Stomach (tissue), 8 donors: ENCODE measurements at regions not wholly inside any gene's neighbourhood (a gene's known extent, or its start where the extent isn't known, plus 50 kb on each side); places are given as distances from the start of the nearest gene placed in this dataset.
A peak's percentile ranks its signal among the peaks of the same experiment; 100 is the strongest.

Experiments
- DNase-seq, 2 donors: peaks; one replicate each; pipeline versions ENCODE4 v3.0.0 to v3.0.0-alpha.2; 2013 to 2019
- H3K27ac ChIP-seq, 5 donors: fragments of 200-600 bp in 4 of 5; sonication (generic) in 4 of 5; one replicate each; pipeline ENCODE4 v1.5.1; 2013 to 2019; ENCODE audit warnings: mild to moderate bottlenecking in 1 of 5, moderate library complexity in 1 of 5
- H3K27me3 ChIP-seq, 3 donors: fragments of 200-600 bp; sonication (generic); one replicate each; pipeline ENCODE4 v1.5.1; 2017 to 2019; ENCODE audit warnings: mixed run types in 1 of 3
- H3K36me3 ChIP-seq, 4 donors: fragments of 200-600 bp; sonication (generic); 1 replicate in 3 of 4; 2 replicates in 1 of 4; pipeline ENCODE4 v1.5.1; 2016 to 2019
- H3K4me1 ChIP-seq, 4 donors: fragments of 200-600 bp; sonication (generic); one replicate each; pipeline ENCODE4 v1.5.1; 2016 to 2019
- H3K4me3 ChIP-seq, 4 donors: fragments of 200-600 bp; sonication (generic) in 3 of 4; one replicate each; pipeline ENCODE4 v1.5.1; 2016 to 2019; ENCODE audit warnings: mild to moderate bottlenecking in 1 of 4
- H3K9me3 ChIP-seq, 4 donors: fragments of 200-600 bp; sonication (generic); one replicate each; pipeline ENCODE4 v1.5.1; 2016 to 2019
- EP300 ChIP-seq: sonication (generic); formaldehyde crosslinking; IDR thresholded peaks from one replicate; pipeline ENCODE4 v1.6.1; 2017; ENCODE audit warnings: antibody characterized with exemption
- POLR2A ChIP-seq, 4 donors: fragments of 450-650 bp; IDR thresholded peaks; one replicate each; pipeline ENCODE4 v1.6.1; 2016; ENCODE audit warnings: antibody characterized with exemption in 4 of 4, control low read depth in 2 of 4, mild to moderate bottlenecking in 1 of 4, moderate library complexity in 1 of 4
- POLR2AphosphoS5 ChIP-seq, 3 donors: sonication (generic); formaldehyde crosslinking; IDR thresholded peaks; one replicate each; pipeline ENCODE4 v1.6.1; 2016; ENCODE audit warnings: antibody characterized with exemption in 3 of 3
- WGBS, 5 donors: extraction: QIAGEN DNeasy Blood & Tissue Kit in 3 of 5; methylation state at CpG; one replicate each; pipeline versions ENCODE4 v1.1.5 to v1.1.7; 2013 to 2018; 5-methylcytosine and 5-hydroxymethylcytosine counted together
- intact Hi-C: fragments of 100-400 bp; cut with DNase I; formaldehyde crosslinking; loops from one replicate; pipeline ENCODE4 v1.15.1; 2023; ENCODE audit warnings: low total_unique reads
- TF ChIP-seq, protein P1 (sequence below), 7 experiments: fragments of 450-650 bp in 4 of 7; fragments of 200-600 bp in 3 of 7; sonication (generic) in 3 of 7; IDR thresholded peaks; one replicate each; pipeline ENCODE4 v1.5.1; 2016 to 2019; ENCODE audit warnings: antibody characterized with exemption in 7 of 7, control low read depth in 2 of 7, mild to moderate bottlenecking in 1 of 7
- donor health status: healthy with polysubstance abuse.
- donor health status: Bipolar disorder and iron deficiency.
- donor health status: healthy.

DNA sequence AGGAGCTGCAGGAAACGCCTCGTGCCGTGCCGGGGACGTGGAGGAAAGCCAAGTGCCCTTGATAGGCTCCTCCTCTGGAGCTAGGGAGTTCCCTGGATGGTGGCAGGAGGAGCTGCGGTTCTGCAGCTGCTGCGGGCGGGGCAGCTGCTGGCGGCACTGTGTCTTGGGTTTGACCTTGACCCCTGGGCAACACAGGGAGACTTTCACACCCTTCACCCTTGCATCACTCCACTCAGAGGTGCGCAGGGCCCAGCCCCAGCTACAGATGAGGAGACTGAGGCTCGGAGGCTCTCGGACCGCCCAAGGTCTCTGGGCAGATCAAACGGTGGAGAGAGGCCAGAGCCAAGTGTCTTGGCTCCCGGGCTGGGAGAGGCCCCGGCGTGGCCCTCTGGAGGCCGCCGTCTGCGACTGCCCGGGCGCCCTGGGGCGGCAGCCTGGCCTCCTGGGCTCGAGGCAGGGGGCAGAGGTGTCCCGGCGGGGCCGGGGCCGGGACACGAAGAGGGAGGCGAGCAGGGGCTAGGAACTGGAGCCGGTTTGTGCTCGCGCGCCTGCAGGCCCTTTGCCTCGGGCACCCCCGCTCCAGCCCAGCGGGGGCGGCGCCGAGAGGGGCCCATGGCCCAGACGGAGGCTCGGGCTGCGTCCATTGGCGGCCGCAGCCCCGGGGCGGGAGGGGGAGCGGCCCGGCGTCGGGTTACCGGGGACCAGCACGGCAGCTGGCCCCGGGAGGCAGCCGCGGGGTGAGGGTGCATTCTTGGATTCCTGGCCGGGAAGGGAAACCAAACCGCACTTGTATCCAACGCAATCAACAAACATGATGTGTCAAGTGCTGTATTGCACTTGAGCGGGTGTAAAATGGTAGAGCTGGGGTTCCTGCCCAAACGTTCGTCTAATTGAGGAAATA lies 129.6 kb upstream of the SLC1A4 start:
- H3K9me3 ChIP-seq, result no peaks in the 10 kb centered on the region
- H3K27me3 ChIP-seq, result no peaks in the 10 kb centered on the region
- peak overlapping the region; percentile 40 to 52 (median 46) for H3K4me3 ChIP-seq
- H3K4me1 ChIP-seq, result peaks cover 27 to 54% (median 43%) of the 10 kb centered on the region in 4 donors
- no peaks in the 10 kb centered on the region for H3K36me3 ChIP-seq
- H3K27ac ChIP-seq, result peak overlapping the region; percentile 83 to 93 (median 91)
- WGBS, 5 donors, result 7 to 15% (median 10%) methylated on average over 25 to 62 of the region's 62 CpGs
- TF ChIP-seq EP300 (no peak), POLR2AphosphoS5 (IDR thresholded peaks at IDR 0.05) (peak; percentile 68 to 88 (median 69))
- DNase-seq, result peak; percentile 94
- intact Hi-C loops, result loop anchor here (5.0 to 10.0 kb wide), 3 partner anchors 85 to 255 kb away; partner anchors contain the start of gene SERTAD2

DNA sequence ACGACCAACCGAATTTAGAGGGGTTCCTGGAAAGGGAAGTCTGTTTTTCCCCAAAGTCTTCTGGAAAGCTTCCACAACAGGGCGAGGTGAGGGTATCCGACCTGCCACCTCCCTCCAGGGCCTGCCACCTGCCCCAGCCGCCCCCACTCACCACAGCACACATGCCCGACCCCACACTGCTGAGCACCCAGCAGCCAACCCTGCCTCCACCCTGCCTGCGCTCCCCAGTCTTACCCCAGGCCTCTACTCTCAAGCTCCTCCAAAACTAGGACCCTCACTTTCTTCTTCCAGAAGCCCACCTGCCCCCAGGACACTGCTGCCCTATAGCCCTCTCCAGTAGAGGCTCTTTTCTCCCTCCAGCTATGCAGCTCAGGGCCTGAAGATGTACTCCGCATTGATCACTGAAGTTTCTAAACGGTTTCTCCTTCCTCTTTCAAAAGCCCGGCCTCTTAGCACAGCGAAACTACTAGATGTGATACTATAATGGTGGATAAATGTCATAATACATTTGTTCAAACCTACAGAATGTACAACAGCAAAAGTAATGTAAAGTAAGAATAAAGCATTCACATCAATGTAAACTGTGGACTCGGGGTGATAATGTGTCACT lies 128.8 kb upstream of the SLC1A4 start:
- DNase-seq, result peak in 1 of 2 donors; percentile 25
- Histone ChIP-seq H3K4me3 (peak overlapping the region; percentile 40 to 52 (median 46)), H3K36me3 (no peaks in the 10 kb centered on the region), H3K9me3 (no peaks in the 10 kb centered on the region), H3K4me1 (peaks cover 32 to 60% (median 46%) of the 10 kb centered on the region in 4 donors), H3K27me3 (no peaks in the 10 kb centered on the region), H3K27ac (peak overlapping the region; percentile 83 to 93 (median 91))
- TF ChIP-seq EP300 (no peak), POLR2A (IDR thresholded peaks at IDR 0.05) (no peak), POLR2AphosphoS5 (IDR thresholded peaks at IDR 0.05) (no peak)
- TF ChIP-seq, protein P1, sequence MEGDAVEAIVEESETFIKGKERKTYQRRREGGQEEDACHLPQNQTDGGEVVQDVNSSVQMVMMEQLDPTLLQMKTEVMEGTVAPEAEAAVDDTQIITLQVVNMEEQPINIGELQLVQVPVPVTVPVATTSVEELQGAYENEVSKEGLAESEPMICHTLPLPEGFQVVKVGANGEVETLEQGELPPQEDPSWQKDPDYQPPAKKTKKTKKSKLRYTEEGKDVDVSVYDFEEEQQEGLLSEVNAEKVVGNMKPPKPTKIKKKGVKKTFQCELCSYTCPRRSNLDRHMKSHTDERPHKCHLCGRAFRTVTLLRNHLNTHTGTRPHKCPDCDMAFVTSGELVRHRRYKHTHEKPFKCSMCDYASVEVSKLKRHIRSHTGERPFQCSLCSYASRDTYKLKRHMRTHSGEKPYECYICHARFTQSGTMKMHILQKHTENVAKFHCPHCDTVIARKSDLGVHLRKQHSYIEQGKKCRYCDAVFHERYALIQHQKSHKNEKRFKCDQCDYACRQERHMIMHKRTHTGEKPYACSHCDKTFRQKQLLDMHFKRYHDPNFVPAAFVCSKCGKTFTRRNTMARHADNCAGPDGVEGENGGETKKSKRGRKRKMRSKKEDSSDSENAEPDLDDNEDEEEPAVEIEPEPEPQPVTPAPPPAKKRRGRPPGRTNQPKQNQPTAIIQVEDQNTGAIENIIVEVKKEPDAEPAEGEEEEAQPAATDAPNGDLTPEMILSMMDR (IDR thresholded peaks at IDR 0.05), result no peak
- intact Hi-C loops, result loop anchor here (5.0 to 10.0 kb wide), 3 partner anchors 86 to 256 kb away; partner anchors contain the start of gene SERTAD2
- WGBS, 5 donors, result 65 to 86% (median 80%) methylated on average over 12 of the region's 12 CpGs

DNA sequence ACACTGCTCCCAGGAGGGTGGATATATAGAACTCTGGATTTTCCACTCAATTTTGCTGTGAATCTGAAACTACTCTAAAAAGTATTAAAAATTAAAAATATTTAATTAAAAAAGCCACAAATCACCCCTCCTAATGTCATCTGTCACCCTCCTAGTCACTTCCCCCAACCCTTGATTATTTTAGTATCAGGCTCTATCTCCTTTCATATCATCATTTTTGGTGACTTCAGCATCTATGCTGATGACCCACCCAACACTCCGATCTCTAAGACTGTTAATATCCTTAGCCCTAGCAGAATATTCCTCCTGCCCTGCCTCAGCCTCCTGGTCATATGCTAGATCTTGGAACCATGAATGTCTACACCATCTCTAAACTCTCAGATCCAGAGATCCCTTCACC lies 128.3 kb upstream of the SLC1A4 start:
- Histone ChIP-seq H3K27ac (peak overlapping the region; percentile 40 to 93 (median 91)), H3K36me3 (no peaks in the 10 kb centered on the region), H3K4me3 (no peak overlapping the region), H3K4me1 (peaks cover 32 to 63% (median 49%) of the 10 kb centered on the region in 4 donors), H3K9me3 (no peaks in the 10 kb centered on the region), H3K27me3 (no peaks in the 10 kb centered on the region)
- peak in 1 of 2 donors; percentile 2 for DNase-seq
- TF ChIP-seq EP300, result no peak
- no peak for TF ChIP-seq POLR2A (IDR thresholded peaks at IDR 0.05)
- TF ChIP-seq POLR2AphosphoS5 (IDR thresholded peaks at IDR 0.05), result no peak
- TF ChIP-seq, protein P1 (IDR thresholded peaks at IDR 0.05), result no peak
- 82 to 97% (median 91%) methylated on average over 1 of the region's 1 CpG for WGBS, 5 donors
- intact Hi-C loops, result loop anchor here (5.0 to 10.0 kb wide), 3 partner anchors 86 to 256 kb away; partner anchors contain the start of gene SERTAD2

GRCh38 chr2:64861452-64862397 lies 127.5 kb upstream of the SLC1A4 start:
- TF ChIP-seq, protein P1 (IDR thresholded peaks at IDR 0.05), result no peak
- TF ChIP-seq POLR2AphosphoS5 (IDR thresholded peaks at IDR 0.05) (no peak), POLR2A (IDR thresholded peaks at IDR 0.05) (no peak), EP300 (no peak)
- Histone ChIP-seq H3K4me1 (peaks cover 32 to 68% (median 53%) of the 10 kb centered on the region in 4 donors), H3K9me3 (no peaks in the 10 kb centered on the region), H3K36me3 (no peaks in the 10 kb centered on the region), H3K4me3 (no peak overlapping the region), H3K27me3 (no peaks in the 10 kb centered on the region), H3K27ac (peak overlapping the region in 4 of 5 donors; percentile 40 to 93 (median 92))
- peak in 1 of 2 donors; percentile 24 for DNase-seq
- WGBS, 5 donors, result 76 to 82% (median 80%) methylated on average over 7 of the region's 7 CpGs
- intact Hi-C loops, result loop anchor here (5.0 to 10.0 kb wide), 3 partner anchors 87 to 257 kb away; partner anchors contain the start of gene SERTAD2
